Suppressor macrophage (primary cell): ENCODE measurements at regions not wholly inside any gene's neighbourhood (a gene's known extent, or its start where the extent isn't known, plus 50 kb on each side); places are given as distances from the start of the nearest gene placed in this dataset.

Experiments
- DNase-seq, 4 experiments: peaks; one replicate each; pipeline ENCODE4 v3.0.0-alpha.2; 2020 to 2022

GRCh38 chr14:71642715-71643114 lies 289.5 kb upstream of the RGS6 start:
- no peak for DNase-seq

GRCh38 chr14:71645656-71646055 lies 286.6 kb upstream of the RGS6 start:
- no peak for DNase-seq

- DNase-seq: no peak
Observed at GRCh38 chr14:71646518-71646917, 285.7 kb upstream of the RGS6 start.

GRCh38 chr14:71647086-71647784 lies 285.0 kb upstream of the RGS6 start:
- DNase-seq: no peak

GRCh38 chr14:71648725-71649124 lies 283.5 kb upstream of the RGS6 start:
- no peak for DNase-seq

- no peak for DNase-seq
Observed at GRCh38 chr14:71650187-71650755, 282.0 kb upstream of the RGS6 start.

- no peak for DNase-seq
Observed at GRCh38 chr14:71651228-71651627, 281.0 kb upstream of the RGS6 start.

- DNase-seq: peak in 1 of 4 experiments; percentile 2
Observed at GRCh38 chr14:71652368-71652767, 279.9 kb upstream of the RGS6 start.

- DNase-seq: no peak
Observed at GRCh38 chr14:71654810-71655209, 277.4 kb upstream of the RGS6 start.

- peak; percentile 1 to 47 (median 8) for DNase-seq
Observed at GRCh38 chr14:71658261-71658860, 273.9 kb upstream of the RGS6 start.

GRCh38 chr14:71659159-71659558 lies 273.1 kb upstream of the RGS6 start:
- DNase-seq: no peak

- DNase-seq: no peak
Observed at GRCh38 chr14:71661441-71661840, 270.8 kb upstream of the RGS6 start.

GRCh38 chr14:71662291-71662790 lies 269.9 kb upstream of the RGS6 start:
- DNase-seq: no peak

- DNase-seq: no peak
Observed at GRCh38 chr14:71665157-71665556, 267.1 kb upstream of the RGS6 start.

- DNase-seq: no peak
Observed at GRCh38 chr14:71665781-71666180, 266.4 kb upstream of the RGS6 start.

- no peak for DNase-seq
Observed at GRCh38 chr14:71666571-71667145, 265.6 kb upstream of the RGS6 start.

- no peak for DNase-seq
Observed at GRCh38 chr14:71668186-71668912, 263.9 kb upstream of the RGS6 start.

- DNase-seq: no peak
Observed at GRCh38 chr14:71672596-71672995, 259.6 kb upstream of the RGS6 start.

- DNase-seq: no peak
Observed at GRCh38 chr14:71675126-71675899, 256.9 kb upstream of the RGS6 start.

- DNase-seq: no peak
Observed at GRCh38 chr14:71675900-71676287, 256.3 kb upstream of the RGS6 start.

- DNase-seq: no peak
Observed at GRCh38 chr14:71680736-71681387, 251.4 kb upstream of the RGS6 start.

- no peak for DNase-seq
Observed at GRCh38 chr14:71682337-71682736, 249.9 kb upstream of the RGS6 start.
